ENCODE measurements at regions not wholly inside any gene's neighbourhood (a gene's known extent, or its start where the extent isn't known, plus 50 kb on each side); places are given as distances from the start of the nearest gene placed in this dataset.

GRCh38 chr10:10702211-10702610 is 315.5 kb upstream of the CELF2 start:
- TF ChIP-seq, protein P1, sequence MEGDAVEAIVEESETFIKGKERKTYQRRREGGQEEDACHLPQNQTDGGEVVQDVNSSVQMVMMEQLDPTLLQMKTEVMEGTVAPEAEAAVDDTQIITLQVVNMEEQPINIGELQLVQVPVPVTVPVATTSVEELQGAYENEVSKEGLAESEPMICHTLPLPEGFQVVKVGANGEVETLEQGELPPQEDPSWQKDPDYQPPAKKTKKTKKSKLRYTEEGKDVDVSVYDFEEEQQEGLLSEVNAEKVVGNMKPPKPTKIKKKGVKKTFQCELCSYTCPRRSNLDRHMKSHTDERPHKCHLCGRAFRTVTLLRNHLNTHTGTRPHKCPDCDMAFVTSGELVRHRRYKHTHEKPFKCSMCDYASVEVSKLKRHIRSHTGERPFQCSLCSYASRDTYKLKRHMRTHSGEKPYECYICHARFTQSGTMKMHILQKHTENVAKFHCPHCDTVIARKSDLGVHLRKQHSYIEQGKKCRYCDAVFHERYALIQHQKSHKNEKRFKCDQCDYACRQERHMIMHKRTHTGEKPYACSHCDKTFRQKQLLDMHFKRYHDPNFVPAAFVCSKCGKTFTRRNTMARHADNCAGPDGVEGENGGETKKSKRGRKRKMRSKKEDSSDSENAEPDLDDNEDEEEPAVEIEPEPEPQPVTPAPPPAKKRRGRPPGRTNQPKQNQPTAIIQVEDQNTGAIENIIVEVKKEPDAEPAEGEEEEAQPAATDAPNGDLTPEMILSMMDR (IDR thresholded peaks at IDR 0.05): no peak
- TF ChIP-seq POLR2A (IDR thresholded peaks at IDR 0.05): no peak
